ENCODE measurements at regions not wholly inside any gene's neighbourhood (a gene's known extent, or its start where the extent isn't known, plus 50 kb on each side); places are given as distances from the start of the nearest gene placed in this dataset.

- CTCF ChIA-PET = no interaction called here
- no peaks in the 10 kb centered on the region for H3K27me3 ChIP-seq (ENCODE audit: control insufficient read depth in 1 of 2, insufficient read depth in 2 of 2, low read length in 2 of 2)
- H3K9me3 ChIP-seq (ENCODE audit: control insufficient read depth in 1 of 2, insufficient read depth in 1 of 2, low read length in 2 of 2) = no peaks in the 10 kb centered on the region
- peaks cover 14% of the 10 kb centered on the region for H3K4me1 ChIP-seq (ENCODE audit: insufficient read depth, low read length)
- H3K4me3 Mint-ChIP-seq = no peak overlapping the region
- no peak for TF ChIP-seq CTCF (IDR thresholded peaks at IDR 0.05)
- peak overlapping the region; percentile 56 for H3K27ac Mint-ChIP-seq
- H3K36me3 Mint-ChIP-seq (ENCODE audit: low read depth) = no peaks in the 10 kb centered on the region
- intact Hi-C loops (cut with DNase I, micrococcal nuclease) = no loop called here
- no peak overlapping the region for H3K27ac ChIP-seq (ENCODE audit: low read depth in 1 of 2, low read length in 2 of 2)
- peaks cover 54% of the 10 kb centered on the region for H3K4me1 Mint-ChIP-seq (ENCODE audit: low read depth)
- peak in 3 of 14 experiments; percentile 32 to 42 (median 39) for DNase-seq
- no peaks in the 10 kb centered on the region for H3K9me3 Mint-ChIP-seq
- H3K27me3 Mint-ChIP-seq = no peaks in the 10 kb centered on the region
- no peaks in the 10 kb centered on the region for H3K36me3 ChIP-seq (ENCODE audit: insufficient read depth, low read length)
- H3K4me3 ChIP-seq (ENCODE audit: low read length) = no peak overlapping the region
- POLR2A ChIA-PET = interaction anchor here (0.7 kb wide), 1 partner anchor 1121 kb away, joined by 3 read pairs; no protein-coding TSS in a partner anchor
- peak; percentile 29 for ATAC-seq (ENCODE audit: poor library complexity)
Measured at GRCh38 chr5:56647099-56647850, 168.1 kb upstream of the MAP3K1 start.

GRCh38 chr5:56641635-56642260, 173.6 kb upstream of the MAP3K1 start:
- no peak overlapping the region for H3K27ac Mint-ChIP-seq
- TF ChIP-seq CTCF (IDR thresholded peaks at IDR 0.05) = no peak
- CTCF ChIA-PET = no interaction called here

GRCh38 chr5:56640763-56641406, 174.5 kb upstream of the MAP3K1 start:
- DNase-seq (peak in 2 of 14 experiments; percentile 26 to 30), ATAC-seq (ENCODE audit: poor library complexity) (no peak)
- H3K27ac Mint-ChIP-seq = peak overlapping the region; percentile 97
- intact Hi-C loops (cut with DNase I, micrococcal nuclease) = no loop called here
- H3K36me3 Mint-ChIP-seq (ENCODE audit: low read depth) = no peaks in the 10 kb centered on the region
- Histone ChIP-seq H3K36me3 (ENCODE audit: insufficient read depth, low read length) (no peaks in the 10 kb centered on the region), H3K9me3 (ENCODE audit: control insufficient read depth in 1 of 2, insufficient read depth in 1 of 2, low read length in 2 of 2) (no peaks in the 10 kb centered on the region), H3K4me3 (ENCODE audit: low read length) (no peak overlapping the region), H3K27ac (ENCODE audit: low read depth in 1 of 2, low read length in 2 of 2) (no peak overlapping the region), H3K27me3 (ENCODE audit: control insufficient read depth in 1 of 2, insufficient read depth in 2 of 2, low read length in 2 of 2) (no peaks in the 10 kb centered on the region), H3K4me1 (ENCODE audit: insufficient read depth, low read length) (peaks cover 6% of the 10 kb centered on the region)
- POLR2A ChIA-PET = interaction anchor here (3.2 kb wide), 1 partner anchor 46 kb away, joined by 24 read pairs; no protein-coding TSS in a partner anchor
- peaks cover 52% of the 10 kb centered on the region for H3K4me1 Mint-ChIP-seq (ENCODE audit: low read depth)
- no peak overlapping the region for H3K4me3 Mint-ChIP-seq
- no peaks in the 10 kb centered on the region for H3K9me3 Mint-ChIP-seq
- no peak for TF ChIP-seq CTCF (IDR thresholded peaks at IDR 0.05)
- CTCF ChIA-PET = no interaction called here
- H3K27me3 Mint-ChIP-seq = no peaks in the 10 kb centered on the region

More at GRCh38 chr5:56641635-56642260, 173.6 kb upstream of the MAP3K1 start:
- Histone ChIP-seq H3K4me1 (ENCODE audit: insufficient read depth, low read length) (peaks cover 6% of the 10 kb centered on the region), H3K36me3 (ENCODE audit: insufficient read depth, low read length) (no peaks in the 10 kb centered on the region), H3K27ac (ENCODE audit: low read depth in 1 of 2, low read length in 2 of 2) (no peak overlapping the region), H3K4me3 (ENCODE audit: low read length) (no peak overlapping the region), H3K27me3 (ENCODE audit: control insufficient read depth in 1 of 2, insufficient read depth in 2 of 2, low read length in 2 of 2) (no peaks in the 10 kb centered on the region), H3K9me3 (ENCODE audit: control insufficient read depth in 1 of 2, insufficient read depth in 1 of 2, low read length in 2 of 2) (no peaks in the 10 kb centered on the region)
- no peak overlapping the region for H3K4me3 Mint-ChIP-seq
- peaks cover 50% of the 10 kb centered on the region for H3K4me1 Mint-ChIP-seq (ENCODE audit: low read depth)
- no peak for ATAC-seq (ENCODE audit: poor library complexity)
- no peaks in the 10 kb centered on the region for H3K9me3 Mint-ChIP-seq
- POLR2A ChIA-PET = no interaction called here
- H3K27me3 Mint-ChIP-seq = no peaks in the 10 kb centered on the region
- H3K36me3 Mint-ChIP-seq (ENCODE audit: low read depth) = no peaks in the 10 kb centered on the region
- intact Hi-C loops (cut with DNase I, micrococcal nuclease) = no loop called here
- DNase-seq = no peak

All from CD4-positive, alpha-beta T cell (primary cell).